ENCODE measurements at regions not wholly inside any gene's neighbourhood (a gene's known extent, or its start where the extent isn't known, plus 50 kb on each side); places are given as distances from the start of the nearest gene placed in this dataset.

DNA sequence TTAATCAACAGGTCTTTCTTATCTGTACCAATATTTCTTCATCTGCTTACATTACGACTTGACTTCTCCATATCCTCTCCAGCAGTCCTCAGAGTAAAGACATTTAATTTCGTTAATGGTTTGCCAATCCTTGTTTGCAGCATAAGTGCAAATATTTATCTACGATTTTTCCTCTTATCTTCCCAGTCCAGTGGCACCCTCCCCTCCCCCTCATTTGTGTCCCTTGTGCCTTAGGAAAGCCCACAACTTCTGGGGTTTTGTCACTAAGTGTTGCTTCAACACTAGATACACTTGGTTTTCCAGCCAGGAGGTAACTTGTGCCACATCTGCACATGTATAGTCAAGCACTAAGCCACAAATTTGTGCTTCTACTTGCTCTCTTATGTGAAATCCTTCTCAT is 327.2 kb downstream of the CBLN4 start:
- no peaks in the 10 kb centered on the region for H4K20me1 ChIP-seq (ENCODE audit: control insufficient read depth, insufficient read depth, insufficient read length)
- Mint-ChIP-seq H3K4me3 (no peak overlapping the region), H3K36me3 (ENCODE audit: insufficient read depth in 1 of 3, low read depth in 3 of 3) (no peaks in the 10 kb centered on the region), H3K4me1 (peaks cover 6 to 17% of the 10 kb centered on the region in 2 experiments), H3K27ac (no peak overlapping the region), H3K9me3 (no peaks in the 10 kb centered on the region), H3K27me3 (ENCODE audit: low read depth) (no peaks in the 10 kb centered on the region)
- H2BK12ac ChIP-seq (ENCODE audit: insufficient read length, low read depth, low read length): no peak overlapping the region
- H2BK120ac ChIP-seq (ENCODE audit: low read depth, low read length, poor library complexity, severe bottlenecking): no peak overlapping the region
- no peak overlapping the region for H2AFZ ChIP-seq (ENCODE audit: low read length)
- no peak overlapping the region for H3K14ac ChIP-seq (ENCODE audit: insufficient read depth, low read length)
- H3K4me2 ChIP-seq (ENCODE audit: insufficient read depth, insufficient read length, low read length): no peak overlapping the region
- no peak overlapping the region for H3K18ac ChIP-seq (ENCODE audit: insufficient read length, low read depth, low read length)
- H2BK15ac ChIP-seq (ENCODE audit: low read depth, low read length): no peak overlapping the region
- H2AK5ac ChIP-seq (ENCODE audit: insufficient read length, low read length): no peak overlapping the region
- no peaks in the 10 kb centered on the region for H3K27me3 ChIP-seq (ENCODE audit: insufficient read depth, low read length)
- H4K91ac ChIP-seq (ENCODE audit: insufficient read length, low read depth, low read length): no peak overlapping the region
- H4K8ac ChIP-seq (replicated peaks; ENCODE audit: insufficient read length, low read depth, low read length): no peak overlapping the region
- H3K23me2 ChIP-seq (ENCODE audit: insufficient read length, low read depth, low read length, poor library complexity, severe bottlenecking): no peaks in the 10 kb centered on the region
- no peaks in the 10 kb centered on the region for H3K79me2 ChIP-seq (ENCODE audit: insufficient read depth, low read length)
- H3K23ac ChIP-seq (ENCODE audit: insufficient read length, low read depth, low read length): no peak overlapping the region
- H2BK5ac ChIP-seq (ENCODE audit: insufficient read length, low read length): no peak overlapping the region
- no peak overlapping the region for H3K27ac ChIP-seq (ENCODE audit: insufficient read length, low read depth, low read length)
- H3K4me1 ChIP-seq (ENCODE audit: insufficient read depth, low read length): no peaks in the 10 kb centered on the region; the same call in 1 of the 2 replicates
- no peaks in the 10 kb centered on the region for H3K9me3 ChIP-seq (ENCODE audit: control insufficient read depth, low read depth, low read length)
- WGBS (ENCODE audit: extremely low coverage, insufficient read length, low lambda C conversion rate): no CpG with 5 or more reads among the region's 3 CpGs
- H3K56ac ChIP-seq (ENCODE audit: insufficient read length, low read depth, low read length): no peak overlapping the region
- no peak overlapping the region for H3K9ac ChIP-seq (ENCODE audit: extremely low read depth, insufficient read length, low read length)
- TF ChIP-seq CTCF (conservative IDR thresholded peaks at IDR 0.05): no peak
- H3K4ac ChIP-seq (ENCODE audit: low read depth, low read length): no peak overlapping the region
- H4K5ac ChIP-seq (ENCODE audit: insufficient read length, low read depth, low read length): no peak overlapping the region
- H2BK20ac ChIP-seq (ENCODE audit: low read depth, low read length, poor library complexity, severe bottlenecking): no peak overlapping the region
- H3K79me1 ChIP-seq (ENCODE audit: insufficient read depth, low read depth, low read length, poor library complexity, severe bottlenecking): no peaks in the 10 kb centered on the region
- no peak overlapping the region for H3T11ph ChIP-seq (ENCODE audit: low read length)
- no peak for DNase-seq

All from H9 (cell line).